ENCODE measurements at regions not wholly inside any gene's neighbourhood (a gene's known extent, or its start where the extent isn't known, plus 50 kb on each side); places are given as distances from the start of the nearest gene placed in this dataset.

DNA sequence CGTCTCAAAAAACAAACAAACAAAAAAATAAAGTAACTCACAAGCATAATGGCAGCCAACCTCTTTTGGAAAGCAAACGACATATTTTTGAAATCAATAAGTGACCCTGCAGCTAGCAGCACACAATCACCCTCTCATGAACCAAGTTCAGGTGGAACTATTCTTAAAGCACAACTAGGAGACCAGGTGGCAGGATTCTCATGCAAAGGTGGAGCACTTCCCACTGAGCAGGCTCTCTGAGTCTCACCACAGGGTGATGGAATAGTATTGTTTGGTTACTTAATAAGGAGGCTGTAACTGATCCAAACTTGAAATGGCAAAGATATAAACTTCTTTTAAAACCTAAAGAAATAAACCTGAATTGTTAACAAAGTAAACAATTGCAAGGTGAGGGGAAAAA lies 1293.1 kb downstream of the PCDH19 start:
- TF ChIP-seq EZH2phosphoT487 (IDR thresholded peaks at IDR 0.05; ENCODE audit: low read depth): no peak
- TF ChIP-seq, protein P1, sequence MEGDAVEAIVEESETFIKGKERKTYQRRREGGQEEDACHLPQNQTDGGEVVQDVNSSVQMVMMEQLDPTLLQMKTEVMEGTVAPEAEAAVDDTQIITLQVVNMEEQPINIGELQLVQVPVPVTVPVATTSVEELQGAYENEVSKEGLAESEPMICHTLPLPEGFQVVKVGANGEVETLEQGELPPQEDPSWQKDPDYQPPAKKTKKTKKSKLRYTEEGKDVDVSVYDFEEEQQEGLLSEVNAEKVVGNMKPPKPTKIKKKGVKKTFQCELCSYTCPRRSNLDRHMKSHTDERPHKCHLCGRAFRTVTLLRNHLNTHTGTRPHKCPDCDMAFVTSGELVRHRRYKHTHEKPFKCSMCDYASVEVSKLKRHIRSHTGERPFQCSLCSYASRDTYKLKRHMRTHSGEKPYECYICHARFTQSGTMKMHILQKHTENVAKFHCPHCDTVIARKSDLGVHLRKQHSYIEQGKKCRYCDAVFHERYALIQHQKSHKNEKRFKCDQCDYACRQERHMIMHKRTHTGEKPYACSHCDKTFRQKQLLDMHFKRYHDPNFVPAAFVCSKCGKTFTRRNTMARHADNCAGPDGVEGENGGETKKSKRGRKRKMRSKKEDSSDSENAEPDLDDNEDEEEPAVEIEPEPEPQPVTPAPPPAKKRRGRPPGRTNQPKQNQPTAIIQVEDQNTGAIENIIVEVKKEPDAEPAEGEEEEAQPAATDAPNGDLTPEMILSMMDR (IDR thresholded peaks at IDR 0.05; ENCODE audit: low read depth, low read length): no peak

All from OCI-LY3 (cell line).